IMR-90 (cell line): ENCODE measurements at regions not wholly inside any gene's neighbourhood (a gene's known extent, or its start where the extent isn't known, plus 50 kb on each side); places are given as distances from the start of the nearest gene placed in this dataset.
A peak's percentile ranks its signal among the peaks of the same experiment; 100 is the strongest.

Experiments used
- ATAC-seq: fragments of 200-7000 bp; cut with Tn5 transposase; 2 replicates; pipeline ENCODE4 v1.9.1; 2020; ENCODE audit warnings: low read depth, mild to moderate bottlenecking, moderate library complexity
- BruUV-seq: library from RNA; stranded (reverse); fragments of 400-500 nt; replicated peaks from 2 replicates; lab custom pipeline; 2021; lab: Mats Ljungman, UMichigan
- CTCF ChIA-PET: fragments of 300-600 bp; formaldehyde crosslinking; extraction: SDS; loops from one replicate; lab custom pipeline; 2021; ENCODE audit warnings: antibody characterized with exemption; lab: Yijun Ruan, JAX
- POLR2A ChIA-PET: fragments of 300-600 bp; sonication (Branson Sonifier 250); formaldehyde crosslinking; loops from one replicate; lab custom pipeline; 2022; ENCODE audit warnings: antibody characterized with exemption; ENCODE audit not compliant: unreplicated experiment; lab: Charles Lee
- DNase-seq: peaks from one replicate; pipeline ENCODE4 v3.0.0; 2013
- H2AFZ ChIP-seq: replicated peaks from 2 replicates; pipeline ENCODE3; 2013; ENCODE audit warnings: low read length, mild to moderate bottlenecking; ENCODE audit not compliant: poor library complexity
- H2AK5ac ChIP-seq: 2 replicates; pipeline ENCODE4 v1.6.1; 2013; ENCODE audit warnings: low read depth, low read length, inconsistent platforms
- H2AK9ac ChIP-seq: replicated peaks from 2 replicates; pipeline ENCODE3; 2013; ENCODE audit warnings: mild to moderate bottlenecking, low read depth, low read length, moderate library complexity; ENCODE audit not compliant: poor library complexity
- H2BK120ac ChIP-seq: 2 replicates; pipeline ENCODE4 v1.6.1; 2013; ENCODE audit warnings: low read depth, low read length, inconsistent platforms
- H2BK15ac ChIP-seq: 3 replicates; pipeline ENCODE4 v1.6.1; 2013; ENCODE audit warnings: low read depth, low read length, inconsistent platforms
- H2BK20ac ChIP-seq: 2 replicates; pipeline ENCODE4 v1.6.1; 2013; ENCODE audit warnings: low read depth, mild to moderate bottlenecking, inconsistent platforms, low read length, moderate library complexity
- H2BK5ac ChIP-seq: 2 replicates; pipeline ENCODE4 v1.6.1; 2013; ENCODE audit warnings: mild to moderate bottlenecking, low read depth, low read length, inconsistent platforms; ENCODE audit not compliant: poor library complexity, severe bottlenecking
- H3K14ac ChIP-seq: replicated peaks from 2 replicates; pipeline ENCODE4 v1.6.1; 2013; ENCODE audit warnings: low read depth, low read length, inconsistent platforms
- H3K18ac ChIP-seq: 2 replicates; pipeline ENCODE4 v1.6.1; 2013; ENCODE audit warnings: low read depth, low read length, control low read depth
- H3K23ac ChIP-seq: 2 replicates; pipeline ENCODE4 v1.6.1; 2013; ENCODE audit warnings: low read depth, low read length, inconsistent platforms
- H3K27ac ChIP-seq: 2 replicates; pipeline ENCODE4 v1.5.1; 2013; ENCODE audit warnings: mild to moderate bottlenecking, control low read depth, low read length; ENCODE audit not compliant: insufficient read depth
- H3K27me3 ChIP-seq: 2 replicates; pipeline ENCODE4 v1.6.1; 2013; ENCODE audit warnings: low read length; ENCODE audit not compliant: control insufficient read depth, insufficient read depth
- H3K36me3 ChIP-seq: 2 replicates; pipeline ENCODE4 v1.6.1; 2013; ENCODE audit warnings: low read length, mixed read lengths; ENCODE audit not compliant: control insufficient read depth, insufficient read depth
- H3K4ac ChIP-seq: 2 replicates; pipeline ENCODE4 v1.6.1; 2013; ENCODE audit warnings: low read depth, low read length, inconsistent platforms
- H3K4me1 ChIP-seq: 2 replicates; pipeline ENCODE4 v1.6.1; 2013; ENCODE audit warnings: low read length, mixed read lengths; ENCODE audit not compliant: control insufficient read depth, insufficient read depth
- H3K4me2 ChIP-seq: 2 replicates; pipeline ENCODE4 v1.6.1; 2013; ENCODE audit warnings: low read depth, mild to moderate bottlenecking, control low read depth, low read length, moderate library complexity
- H3K4me3 ChIP-seq: 2 replicates; pipeline ENCODE4 v1.5.1; 2013; ENCODE audit warnings: low read depth, mild to moderate bottlenecking, control low read depth, low read length, moderate library complexity; ENCODE audit not compliant: insufficient read depth
- H3K56ac ChIP-seq: 2 replicates; pipeline ENCODE4 v1.6.1; 2013; ENCODE audit warnings: low read length, inconsistent platforms; ENCODE audit not compliant: insufficient read depth; ENCODE audit errors: extremely low read depth
- H3K79me1 ChIP-seq, 2 experiments: 2 replicates each; pipeline ENCODE4 v1.6.1; 2013; ENCODE audit warnings: low read length in 2 of 2, inconsistent platforms in 1 of 2, low read depth in 1 of 2
- H3K9ac ChIP-seq: 2 replicates; pipeline ENCODE4 v1.6.1; 2013; ENCODE audit warnings: low read depth, low read length, control low read depth
- H3K9me1 ChIP-seq: 2 replicates; pipeline ENCODE4 v1.6.1; 2013; ENCODE audit warnings: low read length, inconsistent platforms; ENCODE audit not compliant: insufficient read depth
- H3K9me3 ChIP-seq: 2 replicates; pipeline ENCODE4 v1.6.1; 2013; ENCODE audit warnings: low read length; ENCODE audit not compliant: control insufficient read depth, insufficient read depth
- H4K20me1 ChIP-seq: 2 replicates; pipeline ENCODE4 v1.6.1; 2013; ENCODE audit warnings: low read length, inconsistent platforms; ENCODE audit not compliant: insufficient read depth
- H4K5ac ChIP-seq: 2 replicates; pipeline ENCODE4 v1.6.1; 2013; ENCODE audit warnings: mild to moderate bottlenecking, low read depth, low read length, control low read depth
- H4K8ac ChIP-seq, 2 experiments: 2 replicates each; pipeline ENCODE4 v1.6.1; 2013; ENCODE audit warnings: low read depth in 2 of 2, low read length in 2 of 2, control low read depth in 1 of 2, inconsistent platforms in 1 of 2
- H4K91ac ChIP-seq: 2 replicates; pipeline ENCODE4 v1.6.1; 2013; ENCODE audit warnings: low read depth, low read length, inconsistent platforms; ENCODE audit not compliant: insufficient read depth
- MAFK ChIP-seq: IDR thresholded peaks from 2 replicates; pipeline ENCODE4 v1.6.1; 2012; ENCODE audit warnings: low read depth, low read length, improper control_type of control experiment
- RAD21 ChIP-seq: IDR thresholded peaks from 2 replicates; pipeline ENCODE4 v1.6.1; 2012; ENCODE audit warnings: low read length, improper control_type of control experiment
- whole genome bisulfite sequencing, 2 experiments: methylation state at CpG; one replicate each; pipeline versions ENCODE4 v1.1.5 to v1.1.7; 2013; ENCODE audit warnings: missing lambda C conversion rate in 2 of 2; ENCODE audit not compliant: insufficient read length in 1 of 2; ENCODE audit errors: extremely low coverage in 2 of 2; 5-methylcytosine and 5-hydroxymethylcytosine counted together
- dilution Hi-C: fragments of 300-500 bp; cut with HindIII; formaldehyde crosslinking; loops from one replicate; pipeline ENCODE4 v1.14.3; 2018; ENCODE audit warnings: low sequenced_read_pairs; ENCODE audit not compliant: unreplicated experiment
- in situ Hi-C: fragments of 300-500 bp; cut with MboI; formaldehyde crosslinking; loops from 3 replicates; pipeline ENCODE4 v1.14.3; 2019; ENCODE audit warnings: low sequenced_read_pairs, inconsistent platforms, mixed read lengths
- intact Hi-C: fragments of 100-400 bp; cut with micrococcal nuclease; formaldehyde crosslinking; loops from 2 replicates; pipeline ENCODE4 v1.10.0; 2022

- no peaks in the 10 kb centered on the region for H4K20me1 ChIP-seq
- DNase-seq (peak; percentile 4), ATAC-seq (no peak; the same call in 1 of the 2 replicates)
- BruUV-seq, result no TSS peak
- H3K4ac ChIP-seq, result no peak overlapping the region
- intact Hi-C loops, result no loop called here
- H2AK5ac ChIP-seq, result no peak overlapping the region
- no peaks in the 10 kb centered on the region for H3K36me3 ChIP-seq
- H3K9me1 ChIP-seq, result no peaks in the 10 kb centered on the region
- no peaks in the 10 kb centered on the region for H3K9me3 ChIP-seq
- peak overlapping the region; percentile 22; the same call in 1 of the 2 replicates for H3K4me2 ChIP-seq
- dilution Hi-C loops, result no loop called here
- TF ChIP-seq MAFK, result no peak
- no peak for TF ChIP-seq RAD21
- H2BK20ac ChIP-seq, result no peak overlapping the region
- H3K56ac ChIP-seq, result no peak overlapping the region
- ChIA-PET CTCF (no interaction called here), POLR2A (no interaction called here)
- in situ Hi-C loops, result no loop called here
- no peak overlapping the region for H3K9ac ChIP-seq
- no peak overlapping the region for H2AK9ac ChIP-seq
- H3K27me3 ChIP-seq, result no peaks in the 10 kb centered on the region
- no peak overlapping the region for H3K4me3 ChIP-seq
- no peaks in the 10 kb centered on the region for H3K79me1 ChIP-seq
- no peak overlapping the region for H3K23ac ChIP-seq
- WGBS, 2 experiments, result 30% methylated on average over 4 of the region's 15 CpGs; no CpG with 5 or more reads in 1 of the 2 experiments
- no peak overlapping the region for H3K18ac ChIP-seq
- H4K91ac ChIP-seq, result no peak overlapping the region
- H2BK15ac ChIP-seq, result no peak overlapping the region
- H3K27ac ChIP-seq, result no peak overlapping the region
- H2AFZ ChIP-seq, result peak overlapping the region; percentile 70
- H3K4me1 ChIP-seq, result no peaks in the 10 kb centered on the region
- H4K5ac ChIP-seq, result no peak overlapping the region
- H3K14ac ChIP-seq, result no peak overlapping the region
- no peak overlapping the region for H2BK120ac ChIP-seq
- peak overlapping the region in 1 of 2 experiments; percentile 53; a peak in 1 of 4 replicates for H4K8ac ChIP-seq
- H2BK5ac ChIP-seq, result no peak overlapping the region
These were observed 128.2 kb upstream of the CXCR4 start for GRCh38 chr2:136246086-136246669.
